ENCODE measurements at regions not wholly inside any gene's neighbourhood (a gene's known extent, or its start where the extent isn't known, plus 50 kb on each side); places are given as distances from the start of the nearest gene placed in this dataset.

GRCh38 chr5:135127439-135128240 lies 93.6 kb upstream of the PITX1 start:
- TF ChIP-seq CTCF (IDR thresholded peaks at IDR 0.05; ENCODE audit: low read length) = no peak
- TF ChIP-seq EZH2phosphoT487 (IDR thresholded peaks at IDR 0.05; ENCODE audit: low read length) = no peak
- TF ChIP-seq EZH2 (optimal IDR thresholded peaks at IDR 0.05; ENCODE audit: low read depth, low read length) = no peak
